GM21619 (cell line): ENCODE measurements at regions not wholly inside any gene's neighbourhood (a gene's known extent, or its start where the extent isn't known, plus 50 kb on each side); places are given as distances from the start of the nearest gene placed in this dataset.

ENCODE experiments used
- ATAC-seq: cut with Tn5 transposase; IDR thresholded peaks from one replicate; pipeline ENCODE4 v1.9.1; 2021; ENCODE audit not compliant: unreplicated experiment

- no peak for ATAC-seq
Observed at GRCh38 chr4:81963015-81963762, 410.6 kb downstream of the HNRNPD start.

GRCh38 chr4:81960961-81961360 lies 412.8 kb downstream of the HNRNPD start:
- ATAC-seq = no peak

- ATAC-seq = no peak
Observed at GRCh38 chr4:81954271-81954670, 419.5 kb downstream of the HNRNPD start.

- ATAC-seq = no peak
Observed at GRCh38 chr4:81951891-81952455, 421.8 kb downstream of the HNRNPD start.

- ATAC-seq = no peak
Observed at GRCh38 chr4:81946996-81947395, 426.8 kb downstream of the HNRNPD start.

- no peak for ATAC-seq
Observed at GRCh38 chr4:81930506-81931238, 443.1 kb downstream of the HNRNPD start.

GRCh38 chr4:81923140-81923539 lies 450.7 kb downstream of the HNRNPD start:
- no peak for ATAC-seq

GRCh38 chr4:81922313-81922712 lies 450.6 kb upstream of the RASGEF1B start:
- ATAC-seq = no peak

- no peak for ATAC-seq
Observed at GRCh38 chr4:81921751-81922159, 450.0 kb upstream of the RASGEF1B start.

- ATAC-seq = no peak
Observed at GRCh38 chr4:81919810-81920209, 448.1 kb upstream of the RASGEF1B start.

- ATAC-seq = peak; percentile 59
Observed at GRCh38 chr4:81919223-81919622, 447.5 kb upstream of the RASGEF1B start.

- no peak for ATAC-seq
Observed at GRCh38 chr4:81915430-81915829, 443.7 kb upstream of the RASGEF1B start.

GRCh38 chr4:81914623-81915022 lies 442.9 kb upstream of the RASGEF1B start:
- ATAC-seq = peak; percentile 62

GRCh38 chr4:81913427-81913879 lies 441.7 kb upstream of the RASGEF1B start:
- peak; percentile 69 for ATAC-seq

GRCh38 chr4:81912376-81913030 lies 440.8 kb upstream of the RASGEF1B start:
- ATAC-seq = no peak

GRCh38 chr4:81906905-81907304 lies 435.2 kb upstream of the RASGEF1B start:
- ATAC-seq = no peak

- ATAC-seq = peak; percentile 99
Observed at GRCh38 chr4:81905971-81906370, 434.3 kb upstream of the RASGEF1B start.

- no peak for ATAC-seq
Observed at GRCh38 chr4:81904121-81904520, 432.4 kb upstream of the RASGEF1B start.

- ATAC-seq = no peak
Observed at GRCh38 chr4:81903212-81903611, 431.5 kb upstream of the RASGEF1B start.

- no peak for ATAC-seq
Observed at GRCh38 chr4:81898862-81899504, 427.3 kb upstream of the RASGEF1B start.

- ATAC-seq = no peak
Observed at GRCh38 chr4:81896936-81897335, 425.2 kb upstream of the RASGEF1B start.
